HG03139 (cell line): ENCODE measurements at regions not wholly inside any gene's neighbourhood (a gene's known extent, or its start where the extent isn't known, plus 50 kb on each side); places are given as distances from the start of the nearest gene placed in this dataset.
"Not testable (repeated sequence)": the region's sequence is repeated elsewhere in the genome, so short reads cannot be mapped to it uniquely, and the experiment has no call there.

Source experiments
- ATAC-seq: cut with Tn5 transposase; IDR thresholded peaks from one replicate; pipeline ENCODE4 v1.9.1; 2021; ENCODE audit not compliant: unreplicated experiment

- ATAC-seq: no peak
Observed at GRCh38 chr12:68478516-68479260, 132.0 kb upstream of the RAP1B start.

GRCh38 chr12:68479261-68479895 lies 131.3 kb upstream of the RAP1B start:
- ATAC-seq: no peak

GRCh38 chr12:68479896-68480291 lies 130.8 kb upstream of the RAP1B start:
- ATAC-seq: no peak

GRCh38 chr12:68480526-68480925 lies 130.2 kb upstream of the RAP1B start:
- ATAC-seq: no peak

- no peak for ATAC-seq
Observed at GRCh38 chr12:68481181-68481941, 129.3 kb upstream of the RAP1B start.

GRCh38 chr12:68482014-68482413 lies 128.7 kb upstream of the RAP1B start:
- no peak for ATAC-seq

GRCh38 chr12:68482660-68483059 lies 128.0 kb upstream of the RAP1B start:
- peak; percentile 70 for ATAC-seq

- ATAC-seq: no peak
Observed at GRCh38 chr12:68483592-68484383, 126.9 kb upstream of the RAP1B start.

- not testable (repeated sequence) for ATAC-seq
Observed at GRCh38 chr12:68484578-68484977, 126.1 kb upstream of the RAP1B start.

- ATAC-seq: not testable (repeated sequence)
Observed at GRCh38 chr12:68486449-68486848, 124.2 kb upstream of the RAP1B start.

- no peak for ATAC-seq
Observed at GRCh38 chr12:68487721-68488309, 122.9 kb upstream of the RAP1B start.

- no peak for ATAC-seq
Observed at GRCh38 chr12:68489273-68489672, 121.4 kb upstream of the RAP1B start.

GRCh38 chr12:68490476-68490875 lies 120.2 kb upstream of the RAP1B start:
- no peak for ATAC-seq

GRCh38 chr12:68491204-68491960 lies 119.3 kb upstream of the RAP1B start:
- no peak for ATAC-seq

- no peak for ATAC-seq
Observed at GRCh38 chr12:68495336-68496070, 115.2 kb upstream of the RAP1B start.

- no peak for ATAC-seq
Observed at GRCh38 chr12:68497107-68497506, 113.6 kb upstream of the RAP1B start.

GRCh38 chr12:68497702-68498101 lies 113.0 kb upstream of the RAP1B start:
- ATAC-seq: no peak

GRCh38 chr12:68498736-68499135 lies 112.0 kb upstream of the RAP1B start:
- no peak for ATAC-seq

GRCh38 chr12:68499616-68500015 lies 111.1 kb upstream of the RAP1B start:
- no peak for ATAC-seq
